GM12878 (cell line): ENCODE measurements at regions not wholly inside any gene's neighbourhood (a gene's known extent, or its start where the extent isn't known, plus 50 kb on each side); places are given as distances from the start of the nearest gene placed in this dataset.

ENCODE experiments used
- ATAC-seq: fragments of 200-7000 bp; cut with Tn5 transposase; 3 replicates; pipeline ENCODE4 v1.9.1; 2020; ENCODE audit warnings: mild to moderate bottlenecking, moderate library complexity
- BruUV-seq: library from RNA; stranded (reverse); fragments of 400-500 nt; replicated peaks from 2 replicates; lab custom pipeline; 2021; lab: Mats Ljungman, UMichigan
- CTCF ChIA-PET: fragments of 300-600 bp; sonication (Branson Sonifier 250); formaldehyde crosslinking; extraction: SDS; loops from one replicate; lab custom pipeline; 2021; ENCODE audit warnings: inconsistent platforms; lab: Yijun Ruan, JAX
- POLR2A ChIA-PET: fragments of 350-600 bp; formaldehyde crosslinking; extraction: SDS; loops from one replicate; lab custom pipeline; 2021; ENCODE audit warnings: inconsistent platforms; lab: Charles Lee
- RAD21 ChIA-PET: fragments of 300-600 bp; sonication (Branson Sonifier 250); formaldehyde crosslinking; loops from one replicate; lab custom pipeline; 2023; ENCODE audit warnings: antibody characterized with exemption; ENCODE audit not compliant: unreplicated experiment; lab: Charles Lee
- SMC1A ChIA-PET: fragments of 300-600 bp; sonication (Branson Sonifier 250); formaldehyde crosslinking; loops from one replicate; lab custom pipeline; 2023; ENCODE audit not compliant: unreplicated experiment, uncharacterized antibody; lab: Charles Lee
- DNase-seq: peaks from one replicate; pipeline ENCODE4 v3.0.0-alpha.2; 2011; ENCODE audit warnings: low read depth, low spot score
- FAIRE-seq: peaks from 3 replicates; lab custom pipeline; 2011; peaks lifted over from hg19 to GRCh38; lab: Jason Lieb, UNC
- H2AFZ ChIP-seq: 2 replicates; pipeline ENCODE4 v1.6.0; 2011; ENCODE audit warnings: low read depth, low read length, control low read depth; ENCODE audit not compliant: control insufficient read depth
- H3K27ac ChIP-seq: 2 replicates; pipeline ENCODE4 v1.5.1; 2011; ENCODE audit warnings: control low read depth; ENCODE audit not compliant: control insufficient read depth, insufficient read depth
- H3K27me3 ChIP-seq, 2 experiments: replicated peaks in 1 of 2; 2 replicates each; pipeline versions ENCODE4 v1.6.0 to v1.6.1; 2011; ENCODE audit warnings: low read length in 1 of 2; ENCODE audit not compliant: control insufficient read depth in 2 of 2, insufficient read depth in 2 of 2
- H3K36me3 ChIP-seq, 2 experiments: 2 replicates each; pipeline ENCODE4 v1.5.1; 2011; ENCODE audit warnings: low read length in 1 of 2; ENCODE audit not compliant: control insufficient read depth in 2 of 2, insufficient read depth in 2 of 2
- H3K4me1 ChIP-seq: 2 replicates; pipeline ENCODE4 v1.6.1; 2011; ENCODE audit warnings: mild to moderate bottlenecking, low read length, moderate library complexity, mixed read lengths; ENCODE audit not compliant: control insufficient read depth, insufficient read depth
- H3K4me2 ChIP-seq: 2 replicates; pipeline ENCODE4 v1.6.0; 2011; ENCODE audit warnings: control low read depth; ENCODE audit not compliant: control insufficient read depth, insufficient read depth
- H3K4me3 ChIP-seq: fragments of 200-600 bp; sonication (generic); 2 replicates; pipeline ENCODE4 v1.5.1; 2016
- H3K79me2 ChIP-seq: 2 replicates; pipeline ENCODE4 v1.6.0; 2011; ENCODE audit warnings: low read length; ENCODE audit not compliant: control insufficient read depth, insufficient read depth
- H3K9ac ChIP-seq: 2 replicates; pipeline ENCODE4 v1.8.0; 2011; ENCODE audit warnings: low read length, control low read depth, mixed read lengths; ENCODE audit not compliant: control insufficient read depth, insufficient read depth
- H3K9me3 ChIP-seq: replicated peaks from 3 replicates; pipeline ENCODE4 v1.5.1; 2011; ENCODE audit warnings: mild to moderate bottlenecking, low read length; ENCODE audit not compliant: control insufficient read depth, insufficient read depth
- H4K20me1 ChIP-seq: 2 replicates; pipeline ENCODE4 v1.6.0; 2011; ENCODE audit not compliant: control insufficient read depth, insufficient read depth
- DPF2 ChIP-seq: fragments of 450-650 bp; IDR thresholded peaks from 2 replicates; pipeline ENCODE4 v1.6.1; 2017; ENCODE audit warnings: mild to moderate bottlenecking
- ETV6 ChIP-seq, 2 experiments: fragments of 450-650 bp in 1 of 2; IDR thresholded peaks in 1 of 2; conservative IDR thresholded peaks in 1 of 2; 2 replicates each; pipeline ENCODE4 v1.6.1; 2014; ENCODE audit warnings: antibody characterized with exemption in 1 of 2, borderline replicate concordance in 1 of 2, low read depth in 1 of 2, mild to moderate bottlenecking in 1 of 2, moderate library complexity in 1 of 2
- HCFC1 ChIP-seq: fragments of 150-350 bp; IDR thresholded peaks from 2 replicates; pipeline ENCODE4 v1.6.1; 2014; ENCODE audit warnings: low read length
- IRF3 ChIP-seq: fragments of 450-650 bp; IDR thresholded peaks from 2 replicates; pipeline ENCODE4 v1.6.1; 2014; ENCODE audit warnings: mild to moderate bottlenecking
- IRF4 ChIP-seq: IDR thresholded peaks from 2 replicates; pipeline ENCODE4 v1.6.1; 2011; ENCODE audit warnings: low read depth, low read length
- KDM1A ChIP-seq: fragments of 200-600 bp; sonication (generic); IDR thresholded peaks from 2 replicates; pipeline ENCODE4 v1.6.1; 2016; ENCODE audit warnings: borderline replicate concordance
- POLR2AphosphoS2 ChIP-seq: IDR thresholded peaks from 2 replicates; pipeline ENCODE4 v1.6.1; 2011; ENCODE audit warnings: low read depth, mild to moderate bottlenecking, low read length, improper control_type of control experiment, moderate library complexity
- SIX5 ChIP-seq: IDR thresholded peaks from 2 replicates; pipeline ENCODE4 v1.6.1; 2011; ENCODE audit warnings: mild to moderate bottlenecking, low read depth, low read length, moderate library complexity; ENCODE audit not compliant: severe bottlenecking
- SREBF2 ChIP-seq: IDR thresholded peaks from 2 replicates; pipeline ENCODE4 v1.6.1; 2012; ENCODE audit warnings: mild to moderate bottlenecking, low read length
- SUZ12 ChIP-seq: fragments of 200-600 bp; sonication (generic); IDR thresholded peaks from one replicate; pipeline ENCODE4 v1.6.1; 2018; ENCODE audit warnings: antibody characterized with exemption, mild to moderate bottlenecking; ENCODE audit not compliant: unreplicated experiment
- TAF1 ChIP-seq: IDR thresholded peaks from 2 replicates; pipeline ENCODE4 v1.6.1; 2011; ENCODE audit warnings: mild to moderate bottlenecking, low read depth, low read length, borderline replicate concordance
- YBX1 ChIP-seq: fragments of 450-650 bp; IDR thresholded peaks from 2 replicates; pipeline ENCODE4 v1.6.1; 2016; ENCODE audit warnings: antibody characterized with exemption
- ZNF384 ChIP-seq: IDR thresholded peaks from 2 replicates; pipeline ENCODE4 v1.6.1; 2012; ENCODE audit warnings: low read depth, mild to moderate bottlenecking, low read length, improper control_type of control experiment, borderline replicate concordance
- WGBS: methylation state at CpG from one replicate; pipeline ENCODE4 v1.1.6; 2016; ENCODE audit warnings: low lambda C conversion rate; ENCODE audit not compliant: insufficient replicate concordance, insufficient coverage; ENCODE audit errors: missing lambda C conversion rate; 5-methylcytosine and 5-hydroxymethylcytosine counted together
- in situ Hi-C: fragments of 300-500 bp; cut with MboI; formaldehyde crosslinking; loops from 9 replicates; pipeline ENCODE4 v1.14.3; 2018; ENCODE audit warnings: mixed read lengths
- intact Hi-C: fragments of 100-400 bp; cut with micrococcal nuclease; formaldehyde crosslinking; loops from one replicate; pipeline ENCODE4 v1.14.2; 2022; ENCODE audit not compliant: unreplicated experiment
- TF ChIP-seq, protein P1 (sequence below): IDR thresholded peaks from 2 replicates; pipeline ENCODE4 v1.6.1; 2012; ENCODE audit warnings: low read length, inconsistent platforms
- TF ChIP-seq, protein P2 (sequence below): IDR thresholded peaks from 2 replicates; pipeline ENCODE4 v1.6.1; 2011; ENCODE audit warnings: low read depth, low read length, improper control_type of control experiment, borderline replicate concordance

DNA sequence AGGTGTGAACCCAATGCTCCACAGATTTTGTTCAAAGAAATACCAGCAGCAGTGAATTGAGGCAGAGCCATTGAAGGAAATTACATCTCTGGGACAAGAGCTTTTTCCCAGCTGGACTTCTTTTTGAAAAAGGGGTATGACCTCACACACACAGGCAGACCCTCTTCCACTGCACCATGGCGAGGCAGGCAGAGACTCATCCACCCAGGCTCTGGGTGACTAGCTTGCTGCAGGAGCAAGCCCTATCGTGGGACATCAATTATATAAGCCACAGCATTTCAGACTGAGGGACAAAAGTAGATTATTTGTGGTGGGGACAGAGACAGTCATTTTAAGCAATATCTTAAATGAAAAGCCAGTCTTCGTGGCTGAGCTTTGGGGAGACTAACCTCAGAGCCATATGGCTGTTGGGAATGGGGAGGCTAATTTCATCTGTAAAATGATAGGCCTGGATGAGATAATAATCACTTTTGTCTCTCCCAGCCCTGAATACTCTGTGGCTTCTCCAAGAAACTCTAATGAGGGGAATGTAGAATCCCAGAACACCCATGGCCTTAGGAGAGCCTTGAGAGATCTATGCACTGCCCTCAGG lies 113.1 kb upstream of the TNC start:
- RAD21 ChIA-PET: no interaction called here
- ATAC-seq: no peak

DNA sequence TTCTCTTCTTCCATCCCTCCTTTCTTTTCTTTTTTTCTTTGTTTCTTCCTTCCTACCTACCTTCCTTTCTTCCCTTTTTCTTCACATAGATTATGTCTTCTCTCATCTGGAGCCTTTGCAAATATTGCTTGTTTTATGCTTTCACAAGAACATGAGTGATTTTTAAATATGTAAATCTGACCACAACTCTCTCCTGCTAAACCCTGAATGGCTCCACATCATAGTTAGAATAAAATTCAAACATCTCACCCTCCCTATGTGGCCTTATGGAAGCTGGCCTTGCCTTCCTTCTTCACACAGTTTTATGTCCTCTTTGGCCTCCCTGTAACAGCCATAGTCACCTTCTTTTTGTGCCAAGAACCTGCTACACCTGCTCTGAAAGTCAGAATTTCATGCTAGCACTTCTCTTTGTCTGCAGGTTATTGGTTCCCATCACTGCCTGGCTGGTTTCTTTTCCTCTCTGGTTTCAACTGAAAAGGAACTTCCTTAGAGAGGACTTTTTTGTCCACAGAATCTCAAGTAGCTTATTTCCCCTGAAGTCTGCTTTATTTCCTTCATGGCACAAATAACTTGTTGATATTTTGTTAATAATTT lies 114.3 kb upstream of the TNC start:
- FAIRE-seq (no peak), DNase-seq (no peak), ATAC-seq (no peak)
- Histone ChIP-seq H2AFZ (no peak overlapping the region), H3K36me3 (no peaks in the 10 kb centered on the region), H3K4me2 (no peak overlapping the region), H3K4me1 (no peaks in the 10 kb centered on the region), H3K9ac (no peak overlapping the region), H3K4me3 (no peak overlapping the region), H3K27ac (no peak overlapping the region), H3K79me2 (no peaks in the 10 kb centered on the region), H3K9me3 (no peaks in the 10 kb centered on the region), H3K27me3 (no peaks in the 10 kb centered on the region; a peak in 1 of 4 replicates), H4K20me1 (no peaks in the 10 kb centered on the region)
- POLR2A ChIA-PET: no interaction called here
- SMC1A ChIA-PET: interaction anchor here (1.4 kb wide), 1 partner anchor 14 kb away, joined by 3 read pairs; no protein-coding TSS in a partner anchor
- no TSS peak for BruUV-seq
- CTCF ChIA-PET: interaction anchor here (1.5 kb wide), 1 partner anchor 292 kb away, joined by 3 read pairs; no protein-coding TSS in a partner anchor
- intact Hi-C loops: no loop called here
- in situ Hi-C loops: loop anchor here (5.0 kb wide), 1 partner anchor 50 kb away; no protein-coding TSS in a partner anchor
- RAD21 ChIA-PET: no interaction called here
- TF ChIP-seq YBX1 (no peak), SUZ12 (no peak), HCFC1 (no peak), ETV6 (conservative IDR thresholded peaks at IDR 0.05 in 1 of 2, IDR thresholded peaks at IDR 0.05 in 1 of 2; ENCODE audit: borderline replicate concordance in 1 of 2, low read depth in 1 of 2) (no peak), ZNF384 (no peak), IRF3 (no peak)
- TF ChIP-seq, protein P1, sequence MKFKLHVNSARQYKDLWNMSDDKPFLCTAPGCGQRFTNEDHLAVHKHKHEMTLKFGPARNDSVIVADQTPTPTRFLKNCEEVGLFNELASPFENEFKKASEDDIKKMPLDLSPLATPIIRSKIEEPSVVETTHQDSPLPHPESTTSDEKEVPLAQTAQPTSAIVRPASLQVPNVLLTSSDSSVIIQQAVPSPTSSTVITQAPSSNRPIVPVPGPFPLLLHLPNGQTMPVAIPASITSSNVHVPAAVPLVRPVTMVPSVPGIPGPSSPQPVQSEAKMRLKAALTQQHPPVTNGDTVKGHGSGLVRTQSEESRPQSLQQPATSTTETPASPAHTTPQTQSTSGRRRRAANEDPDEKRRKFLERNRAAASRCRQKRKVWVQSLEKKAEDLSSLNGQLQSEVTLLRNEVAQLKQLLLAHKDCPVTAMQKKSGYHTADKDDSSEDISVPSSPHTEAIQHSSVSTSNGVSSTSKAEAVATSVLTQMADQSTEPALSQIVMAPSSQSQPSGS: no peak
- TF ChIP-seq, protein P2, sequence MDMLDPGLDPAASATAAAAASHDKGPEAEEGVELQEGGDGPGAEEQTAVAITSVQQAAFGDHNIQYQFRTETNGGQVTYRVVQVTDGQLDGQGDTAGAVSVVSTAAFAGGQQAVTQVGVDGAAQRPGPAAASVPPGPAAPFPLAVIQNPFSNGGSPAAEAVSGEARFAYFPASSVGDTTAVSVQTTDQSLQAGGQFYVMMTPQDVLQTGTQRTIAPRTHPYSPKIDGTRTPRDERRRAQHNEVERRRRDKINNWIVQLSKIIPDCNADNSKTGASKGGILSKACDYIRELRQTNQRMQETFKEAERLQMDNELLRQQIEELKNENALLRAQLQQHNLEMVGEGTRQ: no peak

More for the DNA sequence above, 113.1 kb upstream of the TNC start:
- CTCF ChIA-PET: no interaction called here
- in situ Hi-C loops: loop anchor here (5.0 kb wide), 1 partner anchor 51 kb away; no protein-coding TSS in a partner anchor
- no peaks in the 10 kb centered on the region for H3K36me3 ChIP-seq
- BruUV-seq: no TSS peak
- H3K9me3 ChIP-seq: no peaks in the 10 kb centered on the region
- FAIRE-seq: no peak
- no peak overlapping the region for H3K27ac ChIP-seq
- H3K4me1 ChIP-seq: no peaks in the 10 kb centered on the region
- H4K20me1 ChIP-seq: no peaks in the 10 kb centered on the region
- no peak for DNase-seq
- no peak overlapping the region for H3K4me2 ChIP-seq
- no peak overlapping the region for H2AFZ ChIP-seq
- no peaks in the 10 kb centered on the region for H3K79me2 ChIP-seq
- H3K9ac ChIP-seq: no peak overlapping the region
- SMC1A ChIA-PET: no interaction called here
- WGBS: 0% methylated on average over 3 of the region's 3 CpGs
- POLR2A ChIA-PET: no interaction called here
- intact Hi-C loops: no loop called here
- no peak overlapping the region for H3K4me3 ChIP-seq
- TF ChIP-seq KDM1A (no peak), DPF2 (no peak), SUZ12 (no peak), SREBF2 (no peak), TAF1 (no peak), IRF4 (no peak), POLR2AphosphoS2 (no peak), SIX5 (no peak)
- TF ChIP-seq, protein P2: no peak
- TF ChIP-seq, all 136 proteins: peak for 0
- H3K27me3 ChIP-seq: no peaks in the 10 kb centered on the region; a peak in 1 of 4 replicates
